Left kidney (tissue), 1 donor: ENCODE measurements at regions not wholly inside any gene's neighbourhood (a gene's known extent, or its start where the extent isn't known, plus 50 kb on each side); places are given as distances from the start of the nearest gene placed in this dataset.

Experiments used
- DNase-seq: peaks from one replicate; pipeline ENCODE4 v3.0.0-alpha.2; 2013

DNA sequence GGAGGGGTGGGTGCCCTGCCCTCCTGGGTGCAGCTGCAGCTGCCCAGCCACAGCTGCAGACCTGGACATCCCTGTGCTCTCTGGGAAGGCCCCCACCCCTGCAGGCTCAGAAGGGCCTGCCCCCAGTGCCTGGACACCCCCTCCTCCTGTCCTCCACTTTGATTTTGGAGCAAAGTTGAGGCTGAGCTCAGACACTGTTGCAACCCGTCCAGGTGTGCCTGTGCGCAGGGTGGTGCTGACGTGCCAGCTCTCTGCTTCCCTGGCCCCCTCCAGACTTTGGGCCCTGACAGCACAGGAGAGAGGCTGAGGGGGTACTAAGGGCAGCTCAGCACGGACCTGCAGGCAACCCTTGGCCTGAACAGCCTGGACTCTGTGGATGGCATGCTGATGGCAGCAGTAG, 750.3 kb downstream of the ARAP2 start:
- no peak for DNase-seq

GRCh38 chr4:35494955-35495354, 749.4 kb downstream of the ARAP2 start:
- DNase-seq: no peak

DNA sequence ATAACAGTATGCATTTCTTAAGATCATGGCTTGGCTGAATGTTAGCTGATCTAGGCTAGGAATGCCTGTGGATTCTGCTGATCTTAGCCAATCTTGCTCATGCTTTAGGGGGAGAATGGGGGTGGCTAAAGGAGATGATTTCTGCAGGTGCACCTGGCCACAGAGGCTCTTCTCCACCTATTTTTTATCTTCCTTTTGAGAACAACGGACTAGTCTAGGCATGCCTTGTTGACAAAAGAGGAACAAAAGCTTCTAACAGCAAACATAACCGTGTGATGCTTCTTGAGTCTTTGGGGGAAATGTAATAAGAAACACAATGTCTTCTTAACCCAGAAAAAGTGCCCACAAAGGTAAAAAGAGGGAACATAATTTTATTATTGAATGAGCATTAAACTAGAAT, 743.5 kb downstream of the ARAP2 start:
- DNase-seq: no peak

- DNase-seq: no peak
Observed at GRCh38 chr4:35503435-35503834, 740.9 kb downstream of the ARAP2 start.

GRCh38 chr4:35506161-35506560, 738.2 kb downstream of the ARAP2 start:
- DNase-seq: no peak

GRCh38 chr4:35511851-35512250, 732.5 kb downstream of the ARAP2 start:
- no peak for DNase-seq

- no peak for DNase-seq
Observed at GRCh38 chr4:35516102-35516501, 728.2 kb downstream of the ARAP2 start.

GRCh38 chr4:35520059-35520458, 724.3 kb downstream of the ARAP2 start:
- DNase-seq: no peak

DNA sequence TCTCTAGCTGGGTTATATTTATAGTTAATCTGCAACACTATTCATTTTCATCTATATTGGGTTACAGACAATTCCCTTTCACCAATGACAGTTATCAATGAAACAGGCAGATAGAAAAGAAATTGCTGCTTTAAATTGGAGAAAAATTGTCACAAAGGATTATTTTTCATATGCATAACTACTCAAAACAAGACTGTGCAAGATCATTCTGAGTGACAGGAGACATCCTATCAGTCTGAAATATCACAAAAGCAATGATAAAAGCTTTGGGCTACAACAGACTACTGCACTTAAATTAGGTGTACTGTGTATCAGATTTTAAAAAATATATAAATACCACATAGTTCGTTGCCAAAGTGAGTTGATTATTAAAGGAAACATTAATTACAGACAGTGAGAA, 722.6 kb downstream of the ARAP2 start:
- no peak for DNase-seq

GRCh38 chr4:35525192-35525978, 718.9 kb downstream of the ARAP2 start:
- no peak for DNase-seq

- no peak for DNase-seq
Observed at GRCh38 chr4:35526456-35526855, 717.9 kb downstream of the ARAP2 start.

DNA sequence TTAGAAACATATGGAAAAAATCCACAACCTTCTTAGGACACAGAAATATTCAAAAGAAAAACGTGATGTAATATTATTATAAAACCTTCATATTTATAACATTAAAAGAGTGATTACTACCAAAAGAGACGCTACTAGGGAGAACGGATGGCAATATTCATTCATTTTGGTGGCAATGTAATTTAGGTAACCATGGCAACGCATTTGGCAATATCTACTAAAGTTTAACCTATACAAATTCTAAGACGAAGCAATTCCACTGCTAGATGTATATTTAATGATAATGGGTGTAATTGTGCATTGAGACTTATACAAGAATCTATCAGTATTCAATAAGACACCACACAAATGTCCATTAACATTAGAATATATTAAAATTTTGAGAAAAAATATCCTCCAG, 709.4 kb downstream of the ARAP2 start:
- DNase-seq: no peak

- no peak for DNase-seq
Observed at GRCh38 chr4:35538807-35539206, 705.5 kb downstream of the ARAP2 start.

- DNase-seq: no peak
Observed at GRCh38 chr4:35539404-35540055, 704.8 kb downstream of the ARAP2 start.

DNA sequence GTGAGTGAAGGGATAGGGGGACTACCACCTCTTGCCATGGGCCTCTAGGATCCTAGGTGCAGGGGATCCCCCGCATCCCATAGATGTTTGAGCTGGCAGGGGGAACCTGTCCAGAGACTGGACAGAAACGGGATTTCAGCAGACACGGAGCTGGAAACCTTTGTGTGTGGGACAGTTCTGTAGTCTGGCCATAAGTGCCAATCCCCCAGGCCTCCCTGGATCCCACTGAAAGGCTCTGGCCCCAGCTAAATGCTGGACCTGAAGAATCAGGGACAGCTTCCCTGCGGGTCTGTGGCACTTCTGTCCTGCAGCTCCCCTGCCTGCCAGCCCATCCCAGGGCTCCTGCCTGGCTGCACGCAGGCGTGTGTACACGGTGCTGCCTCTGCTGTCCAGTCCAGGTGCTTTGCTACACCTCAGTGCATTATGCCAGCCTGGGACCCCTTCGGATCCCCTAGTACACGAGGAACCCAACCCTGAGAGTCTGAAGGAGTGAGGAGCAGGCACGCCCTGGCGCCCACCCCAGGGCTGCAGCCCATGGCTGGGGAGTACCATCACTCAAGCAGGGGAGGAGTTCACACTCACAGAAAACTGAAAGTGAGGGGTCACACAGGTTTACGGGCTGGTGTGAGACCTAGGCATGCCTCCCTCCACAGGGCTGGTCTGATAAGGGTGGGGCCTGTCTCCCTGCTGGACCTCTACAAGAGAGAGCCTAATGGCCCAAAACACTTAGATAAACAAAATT, 703.0 kb downstream of the ARAP2 start:
- DNase-seq: no peak

DNA sequence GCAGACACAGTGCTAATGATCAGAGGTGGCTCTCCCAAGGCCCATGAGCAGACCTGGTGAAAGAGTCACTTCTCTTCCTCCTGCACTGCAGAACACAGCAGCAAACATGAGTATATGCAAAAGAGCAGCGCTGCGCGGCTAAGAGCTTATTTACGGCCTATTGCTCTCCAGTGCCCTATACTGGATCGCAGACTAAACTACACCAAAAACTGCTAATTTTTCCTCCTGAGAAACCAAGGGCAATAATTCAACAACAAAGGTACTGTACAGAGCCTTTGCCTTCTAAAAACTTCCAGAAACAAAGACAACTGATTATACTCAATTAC, 702.5 kb downstream of the ARAP2 start:
- no peak for DNase-seq

DNA sequence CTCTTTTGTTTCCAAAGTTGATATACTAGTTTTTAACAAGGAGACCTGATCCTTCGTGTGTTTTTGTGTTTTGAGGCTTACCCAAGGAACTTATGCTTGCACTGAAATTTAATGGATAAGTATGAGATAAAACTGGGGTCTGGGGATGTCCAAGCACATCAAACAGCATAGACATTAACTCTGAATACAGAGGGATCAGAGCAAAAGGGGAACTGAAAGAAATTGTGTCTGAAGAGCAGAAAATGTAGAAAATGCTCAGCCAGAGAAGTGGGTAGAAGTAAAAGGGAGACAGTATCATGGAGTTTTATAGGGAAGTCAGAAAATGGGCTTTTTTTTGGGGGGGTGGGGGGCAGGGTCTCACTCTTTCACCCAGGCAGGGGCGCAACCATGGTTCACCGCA, 695.4 kb downstream of the ARAP2 start:
- DNase-seq: no peak

GRCh38 chr4:35556387-35556786, 687.9 kb downstream of the ARAP2 start:
- DNase-seq: no peak

- no peak for DNase-seq
Observed at GRCh38 chr4:35559559-35560365, 684.6 kb downstream of the ARAP2 start.

DNA sequence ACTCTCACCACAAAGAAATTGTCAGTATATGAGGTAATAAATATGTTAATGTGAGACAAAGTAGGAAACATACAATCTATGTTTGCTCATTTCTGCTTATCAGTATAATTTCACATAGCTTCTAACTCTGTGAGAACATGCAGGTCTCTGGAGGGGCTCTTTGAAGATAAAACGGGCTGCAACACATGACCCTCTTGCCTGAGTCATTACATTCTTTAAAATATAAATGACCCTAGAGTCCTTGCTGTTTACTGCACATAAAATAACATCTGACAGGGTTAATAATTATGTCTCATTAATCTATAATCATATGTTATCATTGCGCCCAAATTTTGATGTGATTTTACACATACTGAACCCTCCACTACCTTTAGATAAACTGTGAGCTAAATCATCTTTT, 681.5 kb downstream of the ARAP2 start:
- peak; percentile 20 for DNase-seq

- DNase-seq: no peak
Observed at GRCh38 chr4:35565640-35566039, 678.7 kb downstream of the ARAP2 start.

DNA sequence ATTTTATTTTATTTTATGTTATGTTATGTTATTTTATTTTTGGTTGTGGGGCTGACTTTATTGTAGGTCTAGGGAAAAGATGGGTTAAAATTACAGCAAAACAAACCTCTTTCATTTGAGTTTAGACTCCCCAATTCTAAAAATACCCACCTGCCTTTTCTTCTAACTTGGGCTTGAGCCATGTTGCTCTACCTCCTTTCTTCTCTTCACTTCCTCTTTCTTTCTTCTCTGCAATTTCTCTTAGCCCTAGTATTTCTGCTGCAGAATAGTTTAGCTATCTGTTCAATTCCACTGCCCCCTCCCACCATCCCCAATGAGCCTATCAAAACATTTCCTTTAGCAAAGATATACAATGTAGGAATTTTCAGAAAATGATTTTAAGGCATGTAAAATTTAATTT, 653.3 kb downstream of the ARAP2 start:
- DNase-seq: no peak

DNA sequence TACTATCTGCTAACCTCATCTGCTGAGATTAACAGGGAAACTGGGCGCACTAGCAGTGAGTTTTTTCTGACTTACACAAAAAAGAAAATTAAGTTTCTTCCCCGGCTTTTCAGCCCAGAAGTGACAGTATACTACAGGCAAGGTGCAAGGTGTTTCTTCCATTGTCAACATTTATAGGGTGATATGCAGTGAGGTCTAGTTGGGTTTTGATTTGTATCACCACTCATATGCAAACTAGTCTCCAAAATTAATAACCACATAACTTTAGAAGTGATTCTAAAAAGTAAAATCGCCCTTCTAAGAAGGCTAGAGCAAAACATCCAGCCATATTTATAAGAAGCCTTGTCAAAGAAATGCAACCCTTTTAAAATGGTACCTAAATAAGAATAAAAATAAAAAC, 640.1 kb downstream of the ARAP2 start:
- no peak for DNase-seq
